HG03060 (cell line): ENCODE measurements at regions not wholly inside any gene's neighbourhood (a gene's known extent, or its start where the extent isn't known, plus 50 kb on each side); places are given as distances from the start of the nearest gene placed in this dataset.
"Not testable (repeated sequence)": the region's sequence is repeated elsewhere in the genome, so short reads cannot be mapped to it uniquely, and the experiment has no call there.

Experiments
- ATAC-seq: cut with Tn5 transposase; IDR thresholded peaks from one replicate; pipeline ENCODE4 v1.9.1; 2021; ENCODE audit warnings: low read depth, moderate number of reproducible peaks; ENCODE audit not compliant: unreplicated experiment

DNA sequence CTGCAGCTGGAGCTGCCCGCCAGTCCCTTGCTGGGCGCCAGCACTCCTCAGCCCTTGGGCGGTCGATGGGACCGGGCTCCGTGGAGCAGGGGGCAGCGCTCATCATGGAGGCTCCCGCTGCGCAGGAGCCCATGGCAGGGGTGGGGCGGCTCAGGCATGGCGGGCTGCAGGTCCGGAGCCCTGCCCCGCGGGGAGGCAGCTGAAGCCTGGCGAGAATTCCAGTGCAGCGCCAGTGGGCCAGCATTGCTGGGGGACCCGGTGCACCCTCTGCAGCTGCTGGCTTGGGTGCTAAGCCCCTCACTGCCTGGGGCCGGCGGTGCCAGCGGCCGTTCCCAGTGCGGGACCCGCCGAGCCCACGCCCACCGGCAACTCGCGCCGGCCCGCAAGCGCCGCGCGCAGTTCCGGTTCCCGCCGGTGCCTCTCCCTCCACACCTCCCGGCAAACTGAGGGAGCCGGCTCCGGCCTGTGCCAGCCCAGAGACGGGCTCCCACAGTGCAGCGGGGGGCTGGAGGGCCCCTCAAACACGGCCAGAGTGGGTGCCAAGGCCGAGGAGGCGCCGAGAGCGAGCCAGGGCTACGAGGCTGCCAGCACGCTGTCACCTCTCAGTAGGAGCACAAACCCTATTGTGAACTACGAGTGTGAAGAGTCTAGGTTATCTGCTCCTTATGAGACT, 687.1 kb downstream of the PCDH17 start:
- ATAC-seq, result no peak

DNA sequence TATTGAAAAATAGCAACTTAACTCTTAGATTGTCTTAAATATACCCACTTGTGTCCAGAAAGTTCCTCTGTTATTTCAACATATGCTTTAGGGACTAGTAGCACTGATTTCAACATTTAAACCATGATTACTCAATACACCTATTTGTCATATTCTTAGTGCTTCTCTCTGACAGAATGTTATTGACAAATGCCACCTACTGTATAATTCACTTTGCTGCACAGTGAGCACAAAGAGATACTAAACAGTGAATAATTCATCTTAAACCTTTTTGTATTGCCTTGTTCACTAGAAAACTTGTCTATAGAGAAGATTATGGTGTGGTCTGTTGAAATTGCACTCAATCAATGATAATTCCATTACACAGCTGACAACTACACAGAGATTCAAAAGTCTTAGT, 692.6 kb downstream of the PCDH17 start:
- no peak for ATAC-seq

DNA sequence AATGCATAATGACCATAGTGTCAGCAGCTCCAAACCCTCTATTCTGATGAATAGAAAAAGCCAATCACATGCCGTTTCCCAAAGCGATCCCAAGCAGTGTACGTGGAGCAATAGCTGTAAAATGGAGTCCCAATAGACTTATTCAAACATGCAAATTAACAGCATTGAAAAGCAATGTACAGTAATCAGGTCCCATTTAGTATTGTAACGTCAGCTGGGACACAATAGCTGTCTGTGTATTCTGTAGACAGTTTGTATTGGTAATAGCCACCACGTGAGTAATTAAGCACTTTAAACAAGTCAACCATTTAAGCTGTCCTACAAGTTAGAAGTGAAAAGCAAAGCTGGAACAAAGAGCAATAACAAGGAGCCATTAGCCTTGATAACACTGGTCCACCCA, 698.2 kb downstream of the PCDH17 start:
- no peak for ATAC-seq

DNA sequence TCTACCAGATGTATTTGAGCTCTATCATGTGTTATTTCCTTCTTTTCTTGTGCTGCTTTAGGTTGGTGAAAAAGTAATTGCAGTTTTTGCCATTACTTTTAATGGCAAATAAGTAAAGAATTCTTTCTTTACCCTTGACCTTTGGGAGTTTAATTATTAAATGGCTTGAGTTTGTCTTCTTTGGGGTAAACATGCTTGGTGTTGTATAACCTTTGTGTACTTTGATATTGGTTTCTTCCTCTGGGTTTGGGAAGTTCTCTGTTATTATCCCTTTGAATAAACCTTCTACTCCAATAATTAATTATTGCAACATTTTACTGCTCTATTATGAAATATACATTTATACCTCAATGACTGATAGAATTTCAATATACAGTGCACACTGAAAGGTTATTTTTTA, 709.4 kb downstream of the PCDH17 start:
- ATAC-seq, result no peak

DNA sequence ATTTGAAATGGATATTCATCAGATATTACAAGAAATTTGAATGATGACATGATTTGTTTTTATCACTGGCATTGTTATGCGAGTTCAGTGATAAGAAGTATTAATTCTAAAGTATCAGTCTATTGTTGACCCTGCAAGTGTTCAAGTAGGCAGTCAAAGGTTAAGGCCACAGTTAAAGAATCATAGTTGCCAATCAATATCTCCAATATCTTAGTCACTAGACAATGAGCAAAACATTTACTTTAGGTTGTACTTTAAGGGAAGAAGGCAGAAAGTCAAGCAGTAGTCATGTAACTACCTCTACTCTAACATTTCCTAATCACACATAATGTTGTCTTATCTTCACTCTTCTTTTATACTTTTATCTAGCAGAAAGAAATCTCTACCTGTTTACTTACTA, 709.8 kb downstream of the PCDH17 start:
- no peak for ATAC-seq

DNA sequence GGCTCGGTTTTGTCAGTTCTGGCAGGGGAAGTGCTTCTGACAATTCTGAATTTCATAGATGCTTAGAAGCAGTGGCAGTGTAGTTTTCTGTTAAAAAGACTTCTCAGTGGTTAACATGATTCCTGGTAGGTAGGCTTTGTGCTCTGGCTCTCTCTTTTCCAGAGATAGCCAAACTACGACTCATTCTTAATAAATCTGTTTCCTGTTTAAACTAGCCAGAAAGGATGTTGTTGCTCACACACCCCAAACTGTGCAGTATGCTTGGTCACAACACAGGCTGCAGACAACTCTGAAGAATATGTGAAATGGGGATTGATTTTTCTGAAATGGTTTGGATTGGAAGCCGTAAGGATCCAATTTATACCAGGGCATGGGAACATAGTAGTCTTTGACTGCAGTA, 711.5 kb downstream of the PCDH17 start:
- ATAC-seq, result no peak

DNA sequence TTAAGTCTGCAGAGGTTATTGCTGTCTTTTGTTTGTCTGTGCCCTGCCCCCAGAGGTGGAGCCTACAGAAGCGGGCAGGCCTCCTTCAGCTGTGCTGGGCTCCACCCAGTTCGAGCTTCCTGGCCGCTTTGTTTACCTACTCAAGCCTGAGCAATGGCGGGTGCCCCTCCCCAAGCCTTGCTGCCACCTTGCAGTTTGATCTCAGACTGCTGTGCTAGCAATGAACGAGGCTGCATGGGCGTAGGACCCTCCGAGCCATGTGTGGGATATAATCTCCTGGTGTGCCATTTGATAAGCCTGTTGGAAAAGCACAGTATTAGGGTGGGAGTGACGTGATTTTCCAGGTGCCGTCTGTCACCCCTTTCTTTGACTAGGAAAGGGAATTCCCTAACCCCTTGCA, 720.6 kb downstream of the PCDH17 start:
- not testable (repeated sequence) for ATAC-seq

DNA sequence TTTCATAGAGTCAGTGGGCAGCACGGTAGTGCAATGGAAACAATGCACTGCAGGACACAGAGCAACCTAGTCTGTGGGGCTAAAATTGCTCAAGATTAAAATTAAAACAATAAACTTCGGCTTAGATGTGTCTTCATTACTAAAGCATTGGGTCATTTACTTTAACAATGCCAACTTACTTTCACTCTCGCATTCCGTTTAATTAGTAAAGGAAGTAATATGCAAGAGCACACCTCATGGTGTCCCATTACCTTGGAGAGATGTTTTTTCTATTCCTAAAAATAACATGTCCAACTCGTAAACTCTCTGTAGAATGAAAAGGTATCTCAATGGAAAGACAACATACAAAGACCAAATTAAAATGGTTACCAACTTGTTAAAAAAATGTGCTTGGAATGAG, 738.4 kb downstream of the PCDH17 start:
- no peak for ATAC-seq

DNA sequence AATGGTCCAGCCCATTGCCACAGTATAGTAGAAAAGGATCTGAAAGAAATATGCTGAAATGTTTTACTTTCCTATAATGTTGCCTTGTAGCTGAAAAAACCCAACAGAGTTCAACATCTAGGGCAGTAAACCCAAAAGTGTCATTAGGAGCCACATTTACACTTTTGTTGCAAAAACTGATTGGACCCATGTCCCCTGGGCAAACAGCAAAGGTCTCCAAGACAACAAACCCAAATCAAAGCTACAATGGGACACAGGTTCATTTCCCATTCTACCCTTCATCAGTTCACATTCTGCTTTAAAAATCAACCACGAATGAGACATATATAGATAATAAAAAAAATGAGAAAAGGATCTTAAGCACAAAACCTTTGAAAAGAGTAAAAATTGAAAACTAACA, 744.8 kb downstream of the PCDH17 start:
- no peak for ATAC-seq

DNA sequence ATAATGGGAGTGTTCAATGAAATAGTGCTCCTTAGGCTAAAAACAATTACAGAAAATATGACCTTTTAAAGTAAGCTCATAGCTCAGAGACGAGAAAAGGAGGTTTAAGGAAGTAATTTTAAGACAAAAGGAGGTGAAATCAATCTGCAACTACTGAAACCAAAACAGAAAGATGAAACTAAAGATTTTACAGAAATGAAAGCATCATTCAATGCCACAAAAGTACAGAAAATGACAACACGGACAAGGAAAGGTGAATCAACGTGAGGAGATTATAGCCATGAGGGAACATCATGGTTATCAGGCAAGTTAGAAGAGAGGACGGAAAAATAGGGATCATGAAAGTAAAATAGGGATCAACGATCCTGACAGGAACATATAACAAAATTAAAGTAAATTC, 745.2 kb downstream of the PCDH17 start:
- ATAC-seq, result no peak

DNA sequence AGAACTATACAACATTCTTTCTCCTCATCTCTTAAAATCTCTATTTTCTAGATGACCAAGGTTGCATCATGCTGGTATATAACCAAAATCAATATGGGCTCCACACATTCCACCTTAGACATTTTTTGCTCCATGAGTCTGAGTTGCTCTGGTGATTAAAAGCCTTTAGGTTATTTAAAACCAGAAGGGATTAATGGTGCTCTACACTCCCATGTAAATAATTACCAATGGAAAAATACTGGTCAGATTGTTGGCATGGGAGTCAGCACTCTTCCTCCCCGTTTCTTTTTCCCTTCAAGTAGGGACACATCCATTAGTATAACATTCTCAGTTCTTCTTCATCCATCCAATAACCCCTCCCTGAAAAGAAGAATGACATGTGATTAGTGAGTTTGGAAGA, 747.7 kb downstream of the PCDH17 start:
- ATAC-seq, result no peak

DNA sequence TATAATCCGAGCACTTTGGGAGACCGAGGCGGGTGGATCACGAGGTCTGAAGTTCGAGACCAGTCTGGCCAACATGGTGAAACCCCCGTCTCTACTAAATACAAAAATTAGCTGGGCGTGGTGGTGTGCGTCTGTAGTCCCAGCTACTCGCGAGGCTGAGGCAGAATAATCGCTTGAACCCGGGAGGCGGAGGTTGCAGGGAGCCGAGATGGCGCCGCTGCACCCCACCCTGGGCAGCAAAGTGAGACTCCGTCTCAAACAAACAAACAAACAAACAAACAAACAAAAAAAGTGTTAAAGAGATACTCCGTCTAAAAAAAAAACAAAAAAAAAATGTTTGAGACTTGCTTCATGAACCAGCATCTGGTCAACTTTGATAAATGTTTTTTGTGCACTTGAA, 753.8 kb downstream of the PCDH17 start:
- ATAC-seq, result not testable (repeated sequence)

DNA sequence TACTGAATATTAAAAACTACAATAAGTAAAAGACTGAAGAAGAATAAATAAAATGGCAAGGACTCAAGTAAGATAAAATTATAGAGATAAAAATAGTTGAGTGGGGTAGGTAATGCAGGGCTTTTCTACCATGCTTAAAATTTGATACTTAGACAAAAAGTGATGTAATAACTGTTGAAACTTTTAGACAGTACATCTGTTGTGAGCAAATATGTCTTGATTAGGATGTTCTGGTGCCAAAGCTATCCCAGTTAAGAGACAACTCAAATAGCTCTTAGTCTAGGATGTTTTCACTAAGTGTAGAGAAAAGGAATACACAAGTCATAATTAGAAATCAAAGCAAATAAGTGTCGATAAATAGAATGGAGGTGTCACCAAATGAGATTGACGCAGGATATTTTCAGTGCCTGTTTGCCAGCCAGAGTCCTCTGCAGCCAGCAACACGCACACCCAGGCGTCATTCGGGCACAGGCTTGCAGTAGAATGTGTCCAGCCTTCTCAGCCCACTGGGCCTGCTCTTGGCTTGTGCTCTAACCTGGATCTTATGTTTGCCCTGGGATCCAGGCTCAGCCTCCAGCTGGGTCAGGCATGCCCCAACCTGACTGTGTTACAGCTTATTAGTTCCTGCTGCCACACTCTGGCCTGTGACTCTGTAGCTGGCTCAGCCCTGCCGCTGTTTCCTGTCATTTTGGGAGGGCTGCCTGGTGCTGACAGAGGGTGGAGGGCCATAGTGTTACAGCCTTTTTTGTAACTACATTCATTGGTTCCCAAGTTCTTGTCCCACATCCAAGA, 766.2 kb downstream of the PCDH17 start:
- ATAC-seq, result no peak

DNA sequence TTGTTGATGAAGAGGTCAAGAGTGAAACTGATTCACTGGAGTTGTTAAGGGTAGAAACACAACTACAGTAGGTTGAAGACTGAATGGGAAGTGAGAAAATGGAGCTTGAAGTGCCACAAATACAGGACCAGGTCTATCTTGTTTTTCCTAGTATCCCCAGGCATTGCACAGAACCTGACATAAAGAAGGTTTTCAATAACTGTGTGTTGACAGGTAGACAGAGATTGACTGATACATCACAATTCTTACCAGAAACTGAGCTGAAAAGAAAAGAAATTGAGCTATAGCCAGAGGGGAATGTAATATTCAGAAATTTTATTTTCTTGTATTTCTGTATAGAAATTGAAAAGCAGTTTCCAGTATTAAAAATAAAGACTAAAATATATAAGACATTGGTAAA, 767.7 kb downstream of the PCDH17 start:
- no peak for ATAC-seq

DNA sequence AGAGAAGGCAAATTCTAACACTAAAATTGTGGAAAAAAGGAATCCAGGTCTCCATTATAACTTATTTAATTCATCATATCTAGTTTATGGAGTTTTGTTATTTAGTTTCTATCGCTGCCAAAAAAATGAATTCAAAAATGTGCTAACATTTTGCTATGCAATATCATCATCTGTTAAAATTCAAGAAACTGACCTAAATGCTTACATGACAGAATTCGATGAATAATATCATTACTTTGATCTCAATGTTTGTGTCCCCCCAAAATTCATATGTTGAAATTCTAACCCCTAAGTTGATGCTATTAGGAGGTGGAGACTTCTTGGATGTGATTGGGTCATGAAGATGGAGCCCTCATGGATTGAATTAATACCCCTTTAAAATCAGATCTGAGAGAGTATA, 775.0 kb downstream of the PCDH17 start:
- no peak for ATAC-seq

DNA sequence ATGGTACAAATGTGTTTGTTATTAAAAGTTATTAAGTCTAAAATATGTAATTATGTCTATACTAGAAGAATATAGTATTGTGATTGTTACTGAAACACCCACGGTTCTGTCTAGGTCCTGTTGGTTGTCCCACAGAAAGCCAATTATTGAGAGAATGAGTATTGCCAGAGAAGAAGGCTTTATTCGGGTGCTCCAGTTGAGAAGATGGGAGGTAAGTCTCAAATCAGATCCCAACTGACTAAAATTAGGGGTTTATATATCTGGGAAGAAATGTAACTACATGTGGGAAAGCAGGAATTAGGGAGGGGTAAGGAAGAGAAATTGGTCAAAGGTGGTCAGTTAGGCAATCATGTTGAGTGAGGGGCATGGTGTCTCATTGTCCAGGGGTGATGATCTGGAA, 798.4 kb downstream of the PCDH17 start:
- no peak for ATAC-seq

DNA sequence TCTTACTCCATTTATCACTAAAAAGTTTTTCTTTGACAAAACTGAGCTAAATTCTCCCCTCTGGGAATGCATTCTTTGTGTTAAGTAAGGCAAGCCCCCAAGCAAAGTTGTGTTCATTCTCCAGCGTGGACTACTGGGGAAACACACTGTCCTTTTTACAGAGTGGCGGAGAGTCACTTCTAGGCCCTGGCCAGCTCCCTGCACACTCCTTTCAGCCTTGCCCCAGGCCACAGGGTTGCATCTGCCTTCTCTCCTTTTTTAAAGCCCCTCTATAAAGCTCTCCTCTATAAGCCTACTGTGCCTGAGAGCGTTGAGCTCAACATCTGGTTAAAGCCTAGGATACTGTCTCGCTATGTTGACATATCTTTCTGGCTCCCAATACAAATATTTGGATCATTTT, 803.4 kb downstream of the PCDH17 start:
- ATAC-seq, result no peak

DNA sequence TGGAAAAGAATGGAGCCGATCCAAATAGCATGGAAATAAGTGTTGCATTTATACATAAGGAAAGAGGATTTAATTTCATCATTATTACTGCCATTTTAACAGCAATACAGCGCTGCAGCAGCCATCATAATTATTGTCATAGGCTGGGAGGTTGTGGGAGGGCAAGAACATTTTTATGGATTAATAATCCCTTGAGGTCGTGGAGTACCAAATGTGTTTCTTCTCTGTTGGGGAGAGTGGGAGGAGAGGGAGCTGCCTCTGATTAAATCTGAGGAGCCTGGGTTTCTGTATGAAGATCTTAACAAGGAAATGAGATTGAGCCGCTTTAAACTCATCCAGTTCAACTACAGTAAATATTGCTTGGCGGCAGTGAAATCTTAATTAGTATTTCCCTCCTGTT, 805.9 kb downstream of the PCDH17 start:
- ATAC-seq, result no peak

DNA sequence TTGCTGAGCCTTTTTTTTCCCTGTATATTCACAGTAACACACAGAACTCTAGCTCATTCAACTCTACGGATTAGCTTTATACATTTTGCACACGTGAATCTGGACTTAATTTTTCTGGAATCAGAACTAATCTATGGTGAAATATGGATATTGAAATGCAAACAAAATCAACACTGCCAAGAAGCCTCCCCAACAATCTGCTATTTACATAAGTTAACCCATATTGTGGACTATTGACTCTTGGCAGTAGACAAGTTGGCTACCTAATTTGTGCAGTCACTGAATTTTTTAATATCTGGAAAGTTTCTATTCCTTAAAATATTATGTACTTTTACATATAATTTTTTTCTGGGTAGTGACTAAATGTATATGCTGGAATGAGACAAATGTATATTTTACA, 815.4 kb downstream of the PCDH17 start:
- no peak for ATAC-seq

DNA sequence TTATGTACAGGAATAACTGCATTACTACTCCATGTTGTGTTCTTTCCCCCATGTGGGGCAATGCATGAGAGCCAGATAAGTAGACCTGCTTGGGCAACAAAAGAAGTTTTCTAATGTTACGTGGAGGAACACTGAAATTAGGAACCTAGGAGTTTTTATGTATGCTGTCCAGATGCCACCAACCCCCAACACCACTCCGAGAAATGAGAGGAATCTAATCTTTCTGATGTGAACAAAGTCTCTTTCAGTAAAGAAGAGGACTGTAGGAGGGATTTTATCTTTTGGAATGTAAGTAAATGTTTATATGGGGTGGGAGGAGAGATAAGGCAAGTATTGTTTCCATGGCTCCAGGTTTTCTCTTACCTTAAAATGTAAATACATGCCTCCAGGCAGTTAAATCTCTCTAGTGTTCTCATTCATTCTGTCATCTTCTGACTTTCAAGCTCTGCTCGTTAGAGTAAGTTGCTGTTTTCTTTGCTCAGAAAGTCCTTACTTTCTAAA, 820.6 kb downstream of the PCDH17 start:
- no peak for ATAC-seq

DNA sequence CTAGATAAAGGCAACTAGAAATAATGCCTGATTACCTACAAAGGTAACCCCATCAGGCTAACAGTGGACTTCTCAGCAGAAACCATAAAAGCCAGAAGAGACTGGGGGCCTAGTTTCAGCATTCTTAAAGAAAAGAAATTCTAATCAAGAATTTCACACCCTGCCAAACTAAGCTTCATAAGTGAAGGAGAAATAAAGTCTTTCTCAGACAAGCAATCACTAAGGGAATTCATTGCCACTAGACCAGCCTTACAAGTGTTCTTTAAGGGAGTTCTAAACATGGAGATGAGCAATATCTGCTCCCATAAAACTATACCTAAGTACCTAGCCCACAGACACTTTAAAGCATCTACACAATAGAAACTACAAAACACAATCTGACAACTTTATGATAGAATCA, 823.5 kb downstream of the PCDH17 start:
- no peak for ATAC-seq

DNA sequence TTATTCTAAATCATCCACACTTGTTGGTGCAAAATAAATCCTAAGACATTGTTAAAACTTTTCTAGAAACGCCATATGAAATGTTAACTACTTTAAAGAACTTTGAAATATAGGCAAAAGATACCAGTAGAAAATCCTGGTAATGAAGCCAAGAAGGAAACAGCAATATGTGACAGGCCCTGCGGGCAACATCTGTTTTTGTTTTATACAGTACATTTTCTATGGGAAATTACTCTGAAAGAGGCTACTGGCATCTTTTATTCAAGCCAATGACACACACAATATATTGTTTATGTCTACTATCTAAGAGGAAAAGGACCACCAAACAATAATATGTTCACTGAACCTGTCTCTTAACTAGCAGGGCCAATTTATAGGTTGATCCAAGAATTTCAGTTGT, 829.7 kb downstream of the PCDH17 start:
- ATAC-seq, result no peak
